HUES6 (cell line): ENCODE measurements at regions not wholly inside any gene's neighbourhood (a gene's known extent, or its start where the extent isn't known, plus 50 kb on each side); places are given as distances from the start of the nearest gene placed in this dataset.

Experiments
- H3K27ac ChIP-seq: 2 replicates; pipeline ENCODE4 v1.7.0; 2013; ENCODE audit warnings: low read depth, mild to moderate bottlenecking, low read length, inconsistent platforms
- H3K27me3 ChIP-seq: 2 replicates; pipeline ENCODE4 v1.6.1; 2013; ENCODE audit warnings: low read length; ENCODE audit not compliant: control insufficient read depth, insufficient read depth
- H3K36me3 ChIP-seq: 2 replicates; pipeline ENCODE4 v1.6.1; 2013; ENCODE audit warnings: low read length; ENCODE audit not compliant: control insufficient read depth, insufficient read depth
- H3K4me1 ChIP-seq: 2 replicates; pipeline ENCODE4 v1.6.1; 2013; ENCODE audit warnings: low read length; ENCODE audit not compliant: control insufficient read depth, insufficient read depth
- H3K4me3 ChIP-seq: 2 replicates; pipeline ENCODE4 v1.5.1; 2013; ENCODE audit warnings: low read depth, low read length
- H3K9ac ChIP-seq: one replicate; pipeline ENCODE4 v1.6.1; 2013; ENCODE audit warnings: mild to moderate bottlenecking, low read length
- H3K9me3 ChIP-seq: 2 replicates; pipeline ENCODE4 v1.6.1; 2013; ENCODE audit warnings: low read depth, low read length; ENCODE audit not compliant: control insufficient read depth, insufficient read depth

- no peaks in the 10 kb centered on the region for H3K4me1 ChIP-seq
- H3K9me3 ChIP-seq: no peaks in the 10 kb centered on the region
- H3K27ac ChIP-seq: no peak overlapping the region
- H3K9ac ChIP-seq: no peak overlapping the region
- H3K4me3 ChIP-seq: no peak overlapping the region
- H3K36me3 ChIP-seq: no peaks in the 10 kb centered on the region
- no peaks in the 10 kb centered on the region for H3K27me3 ChIP-seq
These were observed 143.8 kb upstream of the PCLO start for GRCh38 chr7:83306502-83306901.

GRCh38 chr7:83305027-83305426, 142.3 kb upstream of the PCLO start:
- no peaks in the 10 kb centered on the region for H3K36me3 ChIP-seq
- no peak overlapping the region for H3K27ac ChIP-seq
- no peaks in the 10 kb centered on the region for H3K9me3 ChIP-seq

GRCh38 chr7:83301416-83301815, 138.7 kb upstream of the PCLO start:
- Histone ChIP-seq H3K27me3 (no peaks in the 10 kb centered on the region), H3K4me1 (no peaks in the 10 kb centered on the region), H3K27ac (no peak overlapping the region), H3K9ac (no peak overlapping the region), H3K4me3 (no peak overlapping the region), H3K36me3 (no peaks in the 10 kb centered on the region), H3K9me3 (no peaks in the 10 kb centered on the region)

More at GRCh38 chr7:83305027-83305426, 142.3 kb upstream of the PCLO start:
- H3K9ac ChIP-seq: no peak overlapping the region
- no peaks in the 10 kb centered on the region for H3K27me3 ChIP-seq
- no peak overlapping the region for H3K4me3 ChIP-seq
- H3K4me1 ChIP-seq: no peaks in the 10 kb centered on the region

- Histone ChIP-seq H3K27me3 (no peaks in the 10 kb centered on the region), H3K9me3 (no peaks in the 10 kb centered on the region), H3K4me3 (no peak overlapping the region), H3K9ac (no peak overlapping the region), H3K4me1 (no peaks in the 10 kb centered on the region), H3K36me3 (no peaks in the 10 kb centered on the region), H3K27ac (no peak overlapping the region)
These were observed 127.5 kb upstream of the PCLO start for GRCh38 chr7:83290211-83290610.

GRCh38 chr7:83289419-83289993, 126.8 kb upstream of the PCLO start:
- Histone ChIP-seq H3K36me3 (no peaks in the 10 kb centered on the region), H3K4me1 (no peaks in the 10 kb centered on the region), H3K4me3 (no peak overlapping the region)

GRCh38 chr7:83280671-83281070, 118.0 kb upstream of the PCLO start:
- no peaks in the 10 kb centered on the region for H3K4me1 ChIP-seq
- H3K36me3 ChIP-seq: no peaks in the 10 kb centered on the region
- H3K4me3 ChIP-seq: no peak overlapping the region
- H3K27ac ChIP-seq: no peak overlapping the region
- H3K9me3 ChIP-seq: no peaks in the 10 kb centered on the region
- H3K9ac ChIP-seq: no peak overlapping the region
- H3K27me3 ChIP-seq: no peaks in the 10 kb centered on the region

More at GRCh38 chr7:83289419-83289993, 126.8 kb upstream of the PCLO start:
- no peak overlapping the region for H3K9ac ChIP-seq
- no peak overlapping the region for H3K27ac ChIP-seq
- H3K9me3 ChIP-seq: no peaks in the 10 kb centered on the region
- H3K27me3 ChIP-seq: no peaks in the 10 kb centered on the region

- Histone ChIP-seq H3K4me3 (no peak overlapping the region), H3K27ac (no peak overlapping the region), H3K9ac (no peak overlapping the region), H3K36me3 (no peaks in the 10 kb centered on the region), H3K4me1 (no peaks in the 10 kb centered on the region), H3K27me3 (no peaks in the 10 kb centered on the region), H3K9me3 (no peaks in the 10 kb centered on the region)
These were observed 113.6 kb upstream of the PCLO start for GRCh38 chr7:83276250-83276649.

- Histone ChIP-seq H3K4me3 (no peak overlapping the region), H3K27ac (no peak overlapping the region), H3K27me3 (no peaks in the 10 kb centered on the region)
These were observed 111.0 kb upstream of the PCLO start for GRCh38 chr7:83273699-83274098.

GRCh38 chr7:83271212-83272099, 108.8 kb upstream of the PCLO start:
- no peaks in the 10 kb centered on the region for H3K9me3 ChIP-seq
- no peak overlapping the region for H3K4me3 ChIP-seq
- H3K9ac ChIP-seq: no peak overlapping the region
- no peaks in the 10 kb centered on the region for H3K27me3 ChIP-seq
- H3K27ac ChIP-seq: no peak overlapping the region
- no peaks in the 10 kb centered on the region for H3K36me3 ChIP-seq
- peaks cover 11% of the 10 kb centered on the region for H3K4me1 ChIP-seq

More at GRCh38 chr7:83273699-83274098, 111.0 kb upstream of the PCLO start:
- H3K4me1 ChIP-seq: no peaks in the 10 kb centered on the region
- no peaks in the 10 kb centered on the region for H3K36me3 ChIP-seq
- H3K9ac ChIP-seq: no peak overlapping the region
- H3K9me3 ChIP-seq: no peaks in the 10 kb centered on the region

GRCh38 chr7:83270407-83270806, 107.7 kb upstream of the PCLO start:
- no peak overlapping the region for H3K9ac ChIP-seq
- no peak overlapping the region for H3K27ac ChIP-seq
- H3K9me3 ChIP-seq: no peaks in the 10 kb centered on the region
- no peaks in the 10 kb centered on the region for H3K27me3 ChIP-seq
- peaks cover 11% of the 10 kb centered on the region for H3K4me1 ChIP-seq
- no peak overlapping the region for H3K4me3 ChIP-seq
- H3K36me3 ChIP-seq: no peaks in the 10 kb centered on the region

- H3K9me3 ChIP-seq: no peaks in the 10 kb centered on the region
- H3K9ac ChIP-seq: no peak overlapping the region
- H3K4me3 ChIP-seq: no peak overlapping the region
- no peak overlapping the region for H3K27ac ChIP-seq
- no peaks in the 10 kb centered on the region for H3K27me3 ChIP-seq
- peaks cover 11% of the 10 kb centered on the region for H3K4me1 ChIP-seq
- no peaks in the 10 kb centered on the region for H3K36me3 ChIP-seq
These were observed 104.5 kb upstream of the PCLO start for GRCh38 chr7:83267141-83267631.
